ENCODE measurements at regions not wholly inside any gene's neighbourhood (a gene's known extent, or its start where the extent isn't known, plus 50 kb on each side); places are given as distances from the start of the nearest gene placed in this dataset.

DNA sequence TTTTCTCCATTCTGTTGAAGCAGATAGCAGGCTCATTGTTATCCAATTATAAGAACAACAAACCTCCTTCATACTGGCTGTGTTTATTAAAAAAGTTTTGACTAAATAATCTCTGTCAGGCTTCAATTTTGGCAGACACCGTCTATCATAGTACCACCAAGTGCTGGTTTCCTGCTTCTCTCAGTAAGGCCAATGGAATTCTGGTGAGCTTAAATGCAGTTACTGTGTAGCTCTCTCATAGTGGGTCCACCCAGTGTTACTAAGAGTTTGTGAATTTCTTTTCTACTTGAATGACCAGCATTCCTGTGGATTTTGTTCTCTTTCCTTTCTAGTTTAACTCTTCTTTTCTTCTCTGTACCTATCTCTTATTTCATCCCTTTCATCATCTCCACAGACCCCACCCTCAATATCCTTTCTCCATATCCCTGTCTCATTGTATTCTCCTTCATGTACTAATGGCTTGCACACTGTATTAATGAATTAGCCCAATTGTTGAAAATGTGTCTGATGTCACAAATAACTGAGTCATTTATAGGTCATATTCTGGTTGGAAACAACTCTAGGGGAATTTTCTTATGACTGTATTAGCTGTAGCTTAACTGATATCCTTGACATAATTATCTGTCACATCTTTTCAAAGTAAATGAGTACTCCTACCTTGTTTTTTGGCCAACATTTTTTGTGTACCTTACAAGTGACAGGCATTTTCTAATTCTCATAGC lies 372.1 kb downstream of the FAT3 start:
- TF ChIP-seq, protein P1, sequence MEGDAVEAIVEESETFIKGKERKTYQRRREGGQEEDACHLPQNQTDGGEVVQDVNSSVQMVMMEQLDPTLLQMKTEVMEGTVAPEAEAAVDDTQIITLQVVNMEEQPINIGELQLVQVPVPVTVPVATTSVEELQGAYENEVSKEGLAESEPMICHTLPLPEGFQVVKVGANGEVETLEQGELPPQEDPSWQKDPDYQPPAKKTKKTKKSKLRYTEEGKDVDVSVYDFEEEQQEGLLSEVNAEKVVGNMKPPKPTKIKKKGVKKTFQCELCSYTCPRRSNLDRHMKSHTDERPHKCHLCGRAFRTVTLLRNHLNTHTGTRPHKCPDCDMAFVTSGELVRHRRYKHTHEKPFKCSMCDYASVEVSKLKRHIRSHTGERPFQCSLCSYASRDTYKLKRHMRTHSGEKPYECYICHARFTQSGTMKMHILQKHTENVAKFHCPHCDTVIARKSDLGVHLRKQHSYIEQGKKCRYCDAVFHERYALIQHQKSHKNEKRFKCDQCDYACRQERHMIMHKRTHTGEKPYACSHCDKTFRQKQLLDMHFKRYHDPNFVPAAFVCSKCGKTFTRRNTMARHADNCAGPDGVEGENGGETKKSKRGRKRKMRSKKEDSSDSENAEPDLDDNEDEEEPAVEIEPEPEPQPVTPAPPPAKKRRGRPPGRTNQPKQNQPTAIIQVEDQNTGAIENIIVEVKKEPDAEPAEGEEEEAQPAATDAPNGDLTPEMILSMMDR (IDR thresholded peaks at IDR 0.05) = no peak
- TF ChIP-seq POLR2AphosphoS5 (IDR thresholded peaks at IDR 0.05; ENCODE audit: low read depth, low read length) (no peak), TCF7L2 (IDR thresholded peaks at IDR 0.05; ENCODE audit: low read depth, low read length) (no peak)
- TF ChIP-seq, protein P2, sequence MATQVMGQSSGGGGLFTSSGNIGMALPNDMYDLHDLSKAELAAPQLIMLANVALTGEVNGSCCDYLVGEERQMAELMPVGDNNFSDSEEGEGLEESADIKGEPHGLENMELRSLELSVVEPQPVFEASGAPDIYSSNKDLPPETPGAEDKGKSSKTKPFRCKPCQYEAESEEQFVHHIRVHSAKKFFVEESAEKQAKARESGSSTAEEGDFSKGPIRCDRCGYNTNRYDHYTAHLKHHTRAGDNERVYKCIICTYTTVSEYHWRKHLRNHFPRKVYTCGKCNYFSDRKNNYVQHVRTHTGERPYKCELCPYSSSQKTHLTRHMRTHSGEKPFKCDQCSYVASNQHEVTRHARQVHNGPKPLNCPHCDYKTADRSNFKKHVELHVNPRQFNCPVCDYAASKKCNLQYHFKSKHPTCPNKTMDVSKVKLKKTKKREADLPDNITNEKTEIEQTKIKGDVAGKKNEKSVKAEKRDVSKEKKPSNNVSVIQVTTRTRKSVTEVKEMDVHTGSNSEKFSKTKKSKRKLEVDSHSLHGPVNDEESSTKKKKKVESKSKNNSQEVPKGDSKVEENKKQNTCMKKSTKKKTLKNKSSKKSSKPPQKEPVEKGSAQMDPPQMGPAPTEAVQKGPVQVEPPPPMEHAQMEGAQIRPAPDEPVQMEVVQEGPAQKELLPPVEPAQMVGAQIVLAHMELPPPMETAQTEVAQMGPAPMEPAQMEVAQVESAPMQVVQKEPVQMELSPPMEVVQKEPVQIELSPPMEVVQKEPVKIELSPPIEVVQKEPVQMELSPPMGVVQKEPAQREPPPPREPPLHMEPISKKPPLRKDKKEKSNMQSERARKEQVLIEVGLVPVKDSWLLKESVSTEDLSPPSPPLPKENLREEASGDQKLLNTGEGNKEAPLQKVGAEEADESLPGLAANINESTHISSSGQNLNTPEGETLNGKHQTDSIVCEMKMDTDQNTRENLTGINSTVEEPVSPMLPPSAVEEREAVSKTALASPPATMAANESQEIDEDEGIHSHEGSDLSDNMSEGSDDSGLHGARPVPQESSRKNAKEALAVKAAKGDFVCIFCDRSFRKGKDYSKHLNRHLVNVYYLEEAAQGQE (IDR thresholded peaks at IDR 0.05; ENCODE audit: insufficient read depth in 1 of 2, low read depth in 2 of 2, low read length in 1 of 2) = no peak

All from Panc1 (cell line).